ENCODE measurements at regions not wholly inside any gene's neighbourhood (a gene's known extent, or its start where the extent isn't known, plus 50 kb on each side); places are given as distances from the start of the nearest gene placed in this dataset.
"Not testable (repeated sequence)": the region's sequence is repeated elsewhere in the genome, so short reads cannot be mapped to it uniquely, and the experiment has no call there.

GRCh38 chr2:106004851-106005250 lies 189.2 kb downstream of the UXS1 start:
- ATAC-seq = no peak

GRCh38 chr2:105999211-105999989 lies 194.7 kb downstream of the UXS1 start:
- no peak for ATAC-seq

- no peak for ATAC-seq
These were observed 196.4 kb downstream of the UXS1 start for GRCh38 chr2:105997711-105998110.

GRCh38 chr2:105990624-105991023 lies 203.5 kb downstream of the UXS1 start:
- no peak for ATAC-seq

GRCh38 chr2:105989803-105990202 lies 204.3 kb downstream of the UXS1 start:
- ATAC-seq = not testable (repeated sequence)

- ATAC-seq = peak; percentile 51 to 64
These were observed 205.0 kb downstream of the UXS1 start for GRCh38 chr2:105989070-105989469.

- no peak for ATAC-seq
These were observed 216.3 kb downstream of the UXS1 start for GRCh38 chr2:105977807-105978206.

- peak; percentile 89 to 95 for ATAC-seq
These were observed 216.9 kb downstream of the UXS1 start for GRCh38 chr2:105977212-105977611.

- no peak for ATAC-seq
These were observed 219.3 kb downstream of the UXS1 start for GRCh38 chr2:105974812-105975211.

GRCh38 chr2:105972927-105973326 lies 221.2 kb downstream of the UXS1 start:
- ATAC-seq = no peak

- ATAC-seq = no peak
These were observed 221.9 kb downstream of the UXS1 start for GRCh38 chr2:105972246-105972645.

GRCh38 chr2:105969552-105969951 lies 224.5 kb downstream of the UXS1 start:
- ATAC-seq = no peak

- ATAC-seq = no peak
These were observed 217.5 kb downstream of the NCK2 start for GRCh38 chr2:105962221-105962620.

GRCh38 chr2:105961599-105962146 lies 217.0 kb downstream of the NCK2 start:
- no peak for ATAC-seq

- ATAC-seq = no peak
These were observed 214.6 kb downstream of the NCK2 start for GRCh38 chr2:105959357-105959756.

GRCh38 chr2:105954891-105955290 lies 210.2 kb downstream of the NCK2 start:
- no peak for ATAC-seq

- ATAC-seq = no peak
These were observed 209.2 kb downstream of the NCK2 start for GRCh38 chr2:105953942-105954341.

- ATAC-seq = no peak
These were observed 207.4 kb downstream of the NCK2 start for GRCh38 chr2:105952131-105952530.

GRCh38 chr2:105951384-105951694 lies 206.6 kb downstream of the NCK2 start:
- no peak for ATAC-seq

GRCh38 chr2:105950521-105951383 lies 206.0 kb downstream of the NCK2 start:
- no peak for ATAC-seq

- ATAC-seq = no peak
These were observed 199.3 kb downstream of the NCK2 start for GRCh38 chr2:105943977-105944376.

All from activated CD4-positive, CD25-positive, alpha-beta regulatory T cell treated with anti-CD3 and anti-CD28 coated beads, Interleukin-2, amount 50 U/mL, for 24 hours (primary cell).